H9 (cell line): ENCODE measurements at regions not wholly inside any gene's neighbourhood (a gene's known extent, or its start where the extent isn't known, plus 50 kb on each side); places are given as distances from the start of the nearest gene placed in this dataset.

ENCODE experiments used
- DNase-seq: peaks from one replicate; pipeline ENCODE4 v3.0.0-alpha.2; 2017
- H2AFZ ChIP-seq: one replicate; pipeline ENCODE4 v1.6.1; 2013; ENCODE audit warnings: mild to moderate bottlenecking, low read length, control low read depth, moderate library complexity
- H2AK5ac ChIP-seq: 2 replicates; pipeline ENCODE4 v1.6.1; 2013; ENCODE audit warnings: low read length, control low read depth, mixed read lengths; ENCODE audit not compliant: insufficient read length
- H2BK120ac ChIP-seq: one replicate; pipeline ENCODE4 v1.6.1; 2013; ENCODE audit warnings: low read depth, mild to moderate bottlenecking, low read length, control low read depth, inconsistent platforms; ENCODE audit not compliant: poor library complexity, severe bottlenecking
- H2BK12ac ChIP-seq: 2 replicates; pipeline ENCODE4 v1.6.1; 2013; ENCODE audit warnings: low read length, control low read depth, mixed read lengths, low read depth; ENCODE audit not compliant: insufficient read length
- H2BK15ac ChIP-seq: 2 replicates; pipeline ENCODE4 v1.6.1; 2013; ENCODE audit warnings: low read depth, low read length, control low read depth
- H2BK20ac ChIP-seq: one replicate; pipeline ENCODE4 v1.6.1; 2013; ENCODE audit warnings: low read depth, mild to moderate bottlenecking, low read length, control low read depth, inconsistent platforms; ENCODE audit not compliant: poor library complexity, severe bottlenecking
- H2BK5ac ChIP-seq: 2 replicates; pipeline ENCODE4 v1.6.1; 2013; ENCODE audit warnings: low read length, control low read depth, mixed read lengths; ENCODE audit not compliant: insufficient read length
- H3K14ac ChIP-seq: 2 replicates; pipeline ENCODE4 v1.6.1; 2013; ENCODE audit warnings: low read length, control low read depth; ENCODE audit not compliant: insufficient read depth
- H3K18ac ChIP-seq: 2 replicates; pipeline ENCODE4 v1.6.1; 2013; ENCODE audit warnings: low read depth, mild to moderate bottlenecking, mixed read lengths, low read length, control low read depth; ENCODE audit not compliant: insufficient read length
- H3K23ac ChIP-seq: 2 replicates; pipeline ENCODE4 v1.6.1; 2013; ENCODE audit warnings: low read length, control low read depth, mixed read lengths, low read depth; ENCODE audit not compliant: insufficient read length
- H3K23me2 ChIP-seq: 2 replicates; pipeline ENCODE4 v1.6.1; 2013; ENCODE audit warnings: low read depth, mild to moderate bottlenecking, mixed read lengths, low read length, control low read depth; ENCODE audit not compliant: insufficient read length, poor library complexity, severe bottlenecking
- H3K27ac ChIP-seq: 2 replicates; pipeline ENCODE4 v1.5.1; 2013; ENCODE audit warnings: low read length, control low read depth, mixed read lengths, low read depth; ENCODE audit not compliant: insufficient read length
- H3K27me3 ChIP-seq: 2 replicates; pipeline ENCODE4 v1.6.1; 2013; ENCODE audit warnings: low read length, control low read depth, inconsistent platforms; ENCODE audit not compliant: insufficient read depth
- H3K4ac ChIP-seq: 2 replicates; pipeline ENCODE4 v1.6.1; 2013; ENCODE audit warnings: low read depth, mild to moderate bottlenecking, control low read depth, inconsistent platforms, low read length, moderate library complexity
- H3K4me1 ChIP-seq: 2 replicates; pipeline ENCODE4 v1.6.1; 2013; ENCODE audit warnings: low read length, control low read depth, inconsistent platforms; ENCODE audit not compliant: insufficient read depth
- H3K4me2 ChIP-seq: 2 replicates; pipeline ENCODE4 v1.6.1; 2013; ENCODE audit warnings: low read length, control low read depth, mixed read lengths; ENCODE audit not compliant: insufficient read length, insufficient read depth
- H3K56ac ChIP-seq: 2 replicates; pipeline ENCODE4 v1.6.1; 2013; ENCODE audit warnings: low read depth, mild to moderate bottlenecking, mixed read lengths, low read length, control low read depth; ENCODE audit not compliant: insufficient read length
- H3K79me1 ChIP-seq: 2 replicates; pipeline ENCODE4 v1.6.1; 2013; ENCODE audit warnings: low read depth, mild to moderate bottlenecking, moderate library complexity, low read length, control low read depth, inconsistent platforms; ENCODE audit not compliant: insufficient read depth, poor library complexity, severe bottlenecking
- H3K79me2 ChIP-seq: 2 replicates; pipeline ENCODE4 v1.6.1; 2013; ENCODE audit warnings: low read length, control low read depth, inconsistent platforms; ENCODE audit not compliant: insufficient read depth
- H3K9ac ChIP-seq: 2 replicates; pipeline ENCODE4 v1.6.1; 2013; ENCODE audit warnings: low read length, control low read depth, mixed read lengths; ENCODE audit not compliant: insufficient read length; ENCODE audit errors: extremely low read depth
- H3K9me3 ChIP-seq: one replicate; pipeline ENCODE4 v1.6.1; 2013; ENCODE audit warnings: low read depth, low read length, inconsistent platforms; ENCODE audit not compliant: control insufficient read depth
- H3T11ph ChIP-seq: one replicate; pipeline ENCODE4 v1.6.1; 2013; ENCODE audit warnings: mild to moderate bottlenecking, low read length, control low read depth, inconsistent platforms
- H4K20me1 ChIP-seq: one replicate; pipeline ENCODE4 v1.6.1; 2013; ENCODE audit not compliant: control insufficient read depth, insufficient read length, insufficient read depth
- H4K5ac ChIP-seq: 2 replicates; pipeline ENCODE4 v1.6.1; 2013; ENCODE audit warnings: low read depth, mild to moderate bottlenecking, mixed read lengths, low read length, control low read depth; ENCODE audit not compliant: insufficient read length
- H4K8ac ChIP-seq: replicated peaks from 2 replicates; pipeline ENCODE4 v1.6.1; 2013; ENCODE audit warnings: low read length, control low read depth, mixed read lengths, low read depth; ENCODE audit not compliant: insufficient read length
- H4K91ac ChIP-seq: 2 replicates; pipeline ENCODE4 v1.6.1; 2013; ENCODE audit warnings: low read depth, mild to moderate bottlenecking, moderate library complexity, mixed read lengths, low read length, control low read depth; ENCODE audit not compliant: insufficient read length
- H3K27ac Mint-ChIP-seq, 3 experiments: 2 replicates in 2 of 3; 3 replicates in 1 of 3; pipeline ENCODE4 v1.8.0; 2020 to 2021; ENCODE audit warnings: mixed read lengths in 3 of 3, mild to moderate bottlenecking in 1 of 3, moderate library complexity in 1 of 3
- H3K27me3 Mint-ChIP-seq: 2 replicates; pipeline ENCODE4 v1.8.0; 2021; ENCODE audit warnings: low read depth, mild to moderate bottlenecking, moderate library complexity, mixed read lengths
- H3K36me3 Mint-ChIP-seq, 3 experiments: 2 replicates in 2 of 3; 3 replicates in 1 of 3; pipeline ENCODE4 v1.8.0; 2020 to 2021; ENCODE audit warnings: low read depth in 3 of 3, mixed read lengths in 3 of 3; ENCODE audit not compliant: insufficient read depth in 1 of 3
- H3K4me1 Mint-ChIP-seq, 2 experiments: 2 replicates each; pipeline ENCODE4 v1.8.0; 2020; ENCODE audit warnings: mixed read lengths in 2 of 2
- H3K4me3 Mint-ChIP-seq, 2 experiments: 2 replicates in 1 of 2; 3 replicates in 1 of 2; pipeline ENCODE4 v1.8.0; 2020 to 2021; ENCODE audit warnings: mild to moderate bottlenecking in 2 of 2, mixed read lengths in 2 of 2, moderate library complexity in 1 of 2
- H3K9me3 Mint-ChIP-seq, 2 experiments: 2 replicates in 1 of 2; 3 replicates in 1 of 2; pipeline ENCODE4 v1.8.0; 2020; ENCODE audit warnings: mild to moderate bottlenecking in 2 of 2, mixed read lengths in 2 of 2, moderate library complexity in 1 of 2
- WGBS: extraction: QIAGEN DNeasy Blood & Tissue Kit; methylation state at CpG from one replicate; pipeline ENCODE4 v1.1.7; 2013; ENCODE audit warnings: missing lambda C conversion rate, low lambda C conversion rate, mixed read lengths; ENCODE audit not compliant: insufficient read length; ENCODE audit errors: extremely low coverage; 5-methylcytosine and 5-hydroxymethylcytosine counted together
- TF ChIP-seq, protein P1 (sequence below): fragments of 200-600 bp; sonication (generic); conservative IDR thresholded peaks from 3 replicates; pipeline ENCODE4 v1.8.0; 2021; ENCODE audit warnings: antibody characterized with exemption, mild to moderate bottlenecking

DNA sequence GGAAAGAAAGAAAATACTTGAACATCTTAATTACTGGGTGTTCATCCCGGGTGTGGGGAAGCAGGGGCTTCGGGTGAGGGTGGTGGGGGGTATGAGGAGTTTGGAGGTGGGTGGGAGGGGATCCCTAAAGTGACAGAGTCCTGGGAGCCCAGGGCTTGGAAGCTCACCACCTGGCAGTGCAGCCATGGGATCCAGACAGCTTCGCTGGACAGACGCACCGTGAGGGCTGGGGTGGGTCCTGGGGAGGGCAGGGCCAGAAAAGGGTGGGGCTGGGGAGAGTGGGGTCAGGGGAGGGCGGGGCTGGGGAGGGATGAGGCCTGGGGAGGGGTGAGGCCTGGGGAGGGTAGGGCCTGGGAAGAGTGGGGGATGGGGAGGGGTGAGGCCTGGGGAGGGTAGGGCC is 127.5 kb upstream of the LPCAT1 start:
- H3K9me3 Mint-ChIP-seq: peaks cover 0 to 2% of the 10 kb centered on the region in 2 experiments; a peak in 1 of 5 replicates
- no CpG with 5 or more reads among the region's 6 CpGs for WGBS

More for the DNA sequence above, 127.5 kb upstream of the LPCAT1 start:
- peaks cover 8 to 13% of the 10 kb centered on the region in 2 experiments for H3K4me1 Mint-ChIP-seq
- no peak overlapping the region for H3K4me2 ChIP-seq
- no peaks in the 10 kb centered on the region for H3K23me2 ChIP-seq
- H4K8ac ChIP-seq: no peak overlapping the region
- no peak overlapping the region for H2BK20ac ChIP-seq
- H4K5ac ChIP-seq: no peak overlapping the region
- H3K27ac ChIP-seq: no peak overlapping the region
- H3K4me3 Mint-ChIP-seq: no peak overlapping the region
- no peaks in the 10 kb centered on the region for H3K79me1 ChIP-seq
- no peak overlapping the region for H3K9ac ChIP-seq
- no peak overlapping the region for H3K23ac ChIP-seq
- H2BK120ac ChIP-seq: no peak overlapping the region
- no peak overlapping the region for H3K14ac ChIP-seq
- H3K56ac ChIP-seq: no peak overlapping the region
- H4K20me1 ChIP-seq: no peaks in the 10 kb centered on the region
- no peak overlapping the region for H2BK12ac ChIP-seq
- no peak overlapping the region for H3K4ac ChIP-seq
- no peak overlapping the region for H2BK15ac ChIP-seq
- H3K27ac Mint-ChIP-seq: no peak overlapping the region
- H2BK5ac ChIP-seq: no peak overlapping the region
- no peaks in the 10 kb centered on the region; the same call in 1 of the 2 replicates for H3K27me3 ChIP-seq
- H3T11ph ChIP-seq: no peak overlapping the region
- no peaks in the 10 kb centered on the region for H3K9me3 ChIP-seq
- no peaks in the 10 kb centered on the region for H3K79me2 ChIP-seq
- H3K27me3 Mint-ChIP-seq: peaks cover 83% of the 10 kb centered on the region
- no peaks in the 10 kb centered on the region for H3K36me3 Mint-ChIP-seq
- no peak overlapping the region for H2AFZ ChIP-seq
- no peak overlapping the region for H3K18ac ChIP-seq
- H2AK5ac ChIP-seq: no peak overlapping the region
- H3K4me1 ChIP-seq: no peaks in the 10 kb centered on the region
- TF ChIP-seq, protein P1, sequence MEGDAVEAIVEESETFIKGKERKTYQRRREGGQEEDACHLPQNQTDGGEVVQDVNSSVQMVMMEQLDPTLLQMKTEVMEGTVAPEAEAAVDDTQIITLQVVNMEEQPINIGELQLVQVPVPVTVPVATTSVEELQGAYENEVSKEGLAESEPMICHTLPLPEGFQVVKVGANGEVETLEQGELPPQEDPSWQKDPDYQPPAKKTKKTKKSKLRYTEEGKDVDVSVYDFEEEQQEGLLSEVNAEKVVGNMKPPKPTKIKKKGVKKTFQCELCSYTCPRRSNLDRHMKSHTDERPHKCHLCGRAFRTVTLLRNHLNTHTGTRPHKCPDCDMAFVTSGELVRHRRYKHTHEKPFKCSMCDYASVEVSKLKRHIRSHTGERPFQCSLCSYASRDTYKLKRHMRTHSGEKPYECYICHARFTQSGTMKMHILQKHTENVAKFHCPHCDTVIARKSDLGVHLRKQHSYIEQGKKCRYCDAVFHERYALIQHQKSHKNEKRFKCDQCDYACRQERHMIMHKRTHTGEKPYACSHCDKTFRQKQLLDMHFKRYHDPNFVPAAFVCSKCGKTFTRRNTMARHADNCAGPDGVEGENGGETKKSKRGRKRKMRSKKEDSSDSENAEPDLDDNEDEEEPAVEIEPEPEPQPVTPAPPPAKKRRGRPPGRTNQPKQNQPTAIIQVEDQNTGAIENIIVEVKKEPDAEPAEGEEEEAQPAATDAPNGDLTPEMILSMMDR: no peak
- H4K91ac ChIP-seq: no peak overlapping the region
- no peak for DNase-seq
